HepG2 (cell line): ENCODE measurements at regions not wholly inside any gene's neighbourhood (a gene's known extent, or its start where the extent isn't known, plus 50 kb on each side); places are given as distances from the start of the nearest gene placed in this dataset.

Experiments
- ATAC-seq: fragments of 200-7000 bp; cut with Tn5 transposase; 3 replicates; pipeline ENCODE4 v1.9.1; 2020; ENCODE audit warnings: mild to moderate bottlenecking, moderate library complexity
- BruUV-seq: library from RNA; stranded (reverse); fragments of 400-500 nt; replicated peaks from 2 replicates; lab custom pipeline; 2021; lab: Mats Ljungman, UMichigan
- CTCF ChIA-PET: fragments of 300-600 bp; formaldehyde crosslinking; extraction: SDS; loops from one replicate; lab custom pipeline; 2021; ENCODE audit warnings: low total read pairs, inconsistent platforms, low intra/inter-chr PET ratio; lab: Yijun Ruan, JAX
- POLR2A ChIA-PET: fragments of 350-600 bp; sonication (Branson Sonifier 250); formaldehyde crosslinking; loops from one replicate; lab custom pipeline; 2020; ENCODE audit warnings: antibody characterized with exemption, inconsistent platforms; lab: Yijun Ruan, JAX
- DNase-seq: peaks from one replicate; pipeline ENCODE4 v3.0.0-alpha.2; 2015; ENCODE audit warnings: low spot score
- FAIRE-seq: peaks from 3 replicates; lab custom pipeline; 2011; peaks lifted over from hg19 to GRCh38; lab: Jason Lieb, UNC
- H2AFZ ChIP-seq: one replicate; pipeline ENCODE4 v1.6.1; 2011; ENCODE audit warnings: low read length, inconsistent platforms
- H3K27ac ChIP-seq: fragments of 300-600 bp; 3 replicates; pipeline ENCODE4 v1.8.0; 2011; ENCODE audit warnings: mixed run types, mild to moderate bottlenecking, mixed read lengths, low read length, inconsistent platforms; ENCODE audit not compliant: insufficient read depth; ENCODE audit errors: extremely low read length
- H3K27me3 ChIP-seq, 2 experiments: fragments of 200-600 bp in 1 of 2; 2 replicates in 1 of 2; 3 replicates in 1 of 2; pipeline versions ENCODE4 v1.6.0 to v1.8.0; 2011; ENCODE audit warnings: low read length in 2 of 2, mild to moderate bottlenecking in 2 of 2, moderate library complexity in 2 of 2, inconsistent platforms in 1 of 2; ENCODE audit not compliant: insufficient read depth in 2 of 2, control insufficient read depth in 1 of 2
- H3K36me3 ChIP-seq, 2 experiments: fragments of 200-600 bp in 1 of 2; replicated peaks in 1 of 2; 2 replicates in 1 of 2; 3 replicates in 1 of 2; pipeline versions ENCODE4 v1.5.1 to v1.8.0; 2011; ENCODE audit warnings: low read length in 2 of 2, inconsistent platforms in 1 of 2; ENCODE audit not compliant: insufficient read depth in 2 of 2, control insufficient read depth in 1 of 2
- H3K4me1 ChIP-seq: 2 replicates; pipeline ENCODE4 v1.5.1; 2012; ENCODE audit warnings: low read length, inconsistent platforms; ENCODE audit not compliant: insufficient read depth
- H3K4me2 ChIP-seq: 2 replicates; pipeline ENCODE4 v1.6.0; 2011; ENCODE audit warnings: low read depth, low read length, inconsistent platforms
- H3K4me3 ChIP-seq, 3 experiments: fragments of 200-600 bp in 1 of 3; sonication (generic), shearing (Covaris generic) in 1 of 3; replicated peaks in 1 of 3; 2 replicates each; pipeline ENCODE4 v1.5.1; 2011 to 2016; ENCODE audit warnings: low read length in 3 of 3, inconsistent platforms in 2 of 3, low read depth in 2 of 3, mild to moderate bottlenecking in 2 of 3, control low read depth in 1 of 3, mixed read lengths in 1 of 3; ENCODE audit not compliant: insufficient read depth in 1 of 3
- H3K79me2 ChIP-seq: one replicate; pipeline ENCODE4 v1.6.1; 2011; ENCODE audit warnings: low read length, inconsistent platforms; ENCODE audit not compliant: insufficient read depth
- H3K9ac ChIP-seq: 2 replicates; pipeline ENCODE4 v1.6.0; 2011; ENCODE audit warnings: mild to moderate bottlenecking, low read depth, low read length, inconsistent platforms; ENCODE audit not compliant: insufficient read depth
- H3K9me3 ChIP-seq: 2 replicates; pipeline ENCODE4 v1.5.1; 2012; ENCODE audit warnings: mild to moderate bottlenecking, low read length
- H4K20me1 ChIP-seq: 2 replicates; pipeline ENCODE4 v1.6.0; 2011; ENCODE audit warnings: inconsistent platforms, mild to moderate bottlenecking, low read length, moderate library complexity; ENCODE audit not compliant: insufficient read depth
- CREB1 ChIP-seq, 2 experiments: fragments of 450-650 bp in 1 of 2; IDR thresholded peaks; 2 replicates each; pipeline ENCODE4 v1.6.1; 2016 to 2017; ENCODE audit warnings: control low read depth in 1 of 2, mild to moderate bottlenecking in 1 of 2, missing compliant biosample characterization in 1 of 2, missing genetic modification characterization in 1 of 2
- IKZF5 ChIP-seq: IDR thresholded peaks from 2 replicates; pipeline ENCODE4 v1.6.1; 2018; ENCODE audit warnings: missing genetic modification reagents, mild to moderate bottlenecking, missing compliant biosample characterization
- NFKBIZ ChIP-seq: IDR thresholded peaks from 2 replicates; pipeline ENCODE4 v1.6.1; 2018; ENCODE audit warnings: missing genetic modification reagents, missing compliant biosample characterization
- PAX8 ChIP-seq: sonication (generic); formaldehyde crosslinking; IDR thresholded peaks from 2 replicates; pipeline ENCODE4 v1.8.0; 2022; ENCODE audit warnings: mild to moderate bottlenecking, missing genetic modification reagents, borderline replicate concordance
- POGZ ChIP-seq: sonication (generic); formaldehyde crosslinking; IDR thresholded peaks from 2 replicates; pipeline ENCODE4 v1.4.0; 2020; ENCODE audit warnings: mild to moderate bottlenecking, missing genetic modification reagents
- RARG ChIP-seq: sonication (generic); formaldehyde crosslinking; IDR thresholded peaks from 2 replicates; pipeline ENCODE4 v1.4.0; 2020; ENCODE audit warnings: low read depth, mild to moderate bottlenecking, missing genetic modification reagents
- SALL2 ChIP-seq: sonication (generic); formaldehyde crosslinking; IDR thresholded peaks from 2 replicates; pipeline ENCODE4 v1.8.1; 2023; ENCODE audit warnings: mild to moderate bottlenecking, missing genetic modification reagents, inconsistent platforms
- SCMH1 ChIP-seq: sonication (generic); formaldehyde crosslinking; IDR thresholded peaks from 2 replicates; pipeline ENCODE4 v1.9.0; 2021; ENCODE audit warnings: missing genetic modification reagents, mild to moderate bottlenecking, borderline replicate concordance
- ZNF230 ChIP-seq: sonication (generic); formaldehyde crosslinking; IDR thresholded peaks from 2 replicates; pipeline ENCODE4 v1.4.0; 2020; ENCODE audit warnings: mild to moderate bottlenecking, missing genetic modification reagents
- ZNF451 ChIP-seq: sonication (generic); formaldehyde crosslinking; IDR thresholded peaks from 2 replicates; pipeline ENCODE4 v1.5.0; 2020; ENCODE audit warnings: mild to moderate bottlenecking, missing genetic modification reagents
- ZNF530 ChIP-seq: sonication (generic); formaldehyde crosslinking; IDR thresholded peaks from 2 replicates; pipeline ENCODE4 v1.5.0; 2020; ENCODE audit warnings: low read depth, mild to moderate bottlenecking, missing genetic modification reagents
- ZNF773 ChIP-seq: sonication (generic); formaldehyde crosslinking; IDR thresholded peaks from 2 replicates; pipeline ENCODE4 v1.4.0; 2020; ENCODE audit warnings: missing genetic modification reagents, borderline replicate concordance
- ZSCAN12 ChIP-seq: sonication (generic); formaldehyde crosslinking; IDR thresholded peaks from 2 replicates; pipeline ENCODE4 v1.9.0; 2021; ENCODE audit warnings: mild to moderate bottlenecking, missing genetic modification reagents
- ZSCAN20 ChIP-seq: sonication (generic); formaldehyde crosslinking; IDR thresholded peaks from 2 replicates; pipeline ENCODE4 v1.4.0; 2020; ENCODE audit warnings: missing genetic modification reagents, mild to moderate bottlenecking, borderline replicate concordance
- WGBS: methylation state at CpG from one replicate; pipeline ENCODE4 v1.1.6; 2017; ENCODE audit warnings: low lambda C conversion rate; 5-methylcytosine and 5-hydroxymethylcytosine counted together
- in situ Hi-C: cut with HindIII; loops from 2 replicates; pipeline ENCODE4 v1.10.0; 2017; ENCODE audit warnings: low pct_unique_long_range_greater_than_20kb; ENCODE audit not compliant: extremely low pct_ligation_motif_present
- intact Hi-C: fragments of 100-400 bp; cut with micrococcal nuclease; formaldehyde crosslinking; loops from one replicate; pipeline ENCODE4 v1.10.0; 2022; ENCODE audit not compliant: unreplicated experiment

- TF ChIP-seq POGZ (CRISPR knock-in tag) (no peak), ZNF230 (CRISPR knock-in tag) (no peak), ZNF530 (CRISPR knock-in tag) (no peak), SALL2 (CRISPR knock-in tag) (no peak)
- TF ChIP-seq, all 625 proteins: peak for 0
These were observed 126.7 kb upstream of the BLID start (continued) for GRCh38 chr11:122242731-122243130.

- no TSS peak for BruUV-seq
- Histone ChIP-seq H3K36me3 (no peaks in the 10 kb centered on the region), H3K4me2 (no peak overlapping the region), H3K4me3 (no peak overlapping the region), H3K9me3 (no peaks in the 10 kb centered on the region), H3K4me1 (no peaks in the 10 kb centered on the region), H3K27me3 (no peaks in the 10 kb centered on the region), H4K20me1 (no peaks in the 10 kb centered on the region), H3K79me2 (no peaks in the 10 kb centered on the region), H2AFZ (no peak overlapping the region), H3K27ac (no peak overlapping the region), H3K9ac (no peak overlapping the region)
- no peak for ATAC-seq
- WGBS: 42% methylated on average over 3 of the region's 3 CpGs
- DNase-seq: no peak
- intact Hi-C loops (no loop called here), in situ Hi-C loops (no loop called here)
- ChIA-PET CTCF (no interaction called here), POLR2A (no interaction called here)
- TF ChIP-seq ZSCAN20 (CRISPR knock-in tag) (no peak), ZNF773 (CRISPR knock-in tag) (no peak), SCMH1 (CRISPR knock-in tag) (no peak), CREB1 (IDR thresholded peaks at IDR 0.05) (no peak), CREB1 (CRISPR knock-in tag; IDR thresholded peaks at IDR 0.05) (no peak), PAX8 (CRISPR knock-in tag) (no peak), NFKBIZ (CRISPR knock-in tag) (no peak), ZSCAN12 (CRISPR knock-in tag) (no peak), RARG (CRISPR knock-in tag) (no peak), ZNF451 (CRISPR knock-in tag) (no peak), IKZF5 (no peak)
- no peak for FAIRE-seq
These were observed 125.6 kb upstream of the BLID start for GRCh38 chr11:122241566-122241965.
